Glomerular visceral epithelial cell (primary cell): ENCODE measurements at regions not wholly inside any gene's neighbourhood (a gene's known extent, or its start where the extent isn't known, plus 50 kb on each side); places are given as distances from the start of the nearest gene placed in this dataset.
"Not testable (repeated sequence)": the region's sequence is repeated elsewhere in the genome, so short reads cannot be mapped to it uniquely, and the experiment has no call there.

Source experiments
- DNase-seq: peaks from one replicate; pipeline ENCODE4 v3.0.0-alpha.2; 2016; ENCODE audit errors: extremely low spot score

GRCh38 chr9:25048098-25048724 lies 502.5 kb upstream of the IZUMO3 start:
- DNase-seq: no peak

GRCh38 chr9:25045469-25045868 lies 499.8 kb upstream of the IZUMO3 start:
- not testable (repeated sequence) for DNase-seq

- DNase-seq: no peak
Observed at GRCh38 chr9:25029743-25030142, 484.0 kb upstream of the IZUMO3 start.

GRCh38 chr9:25025686-25026085 lies 480.0 kb upstream of the IZUMO3 start:
- DNase-seq: no peak

- DNase-seq: no peak
Observed at GRCh38 chr9:25025156-25025555, 479.5 kb upstream of the IZUMO3 start.

GRCh38 chr9:25017779-25018178 lies 472.1 kb upstream of the IZUMO3 start:
- DNase-seq: no peak

GRCh38 chr9:25010027-25010662 lies 464.4 kb upstream of the IZUMO3 start:
- DNase-seq: no peak

- DNase-seq: no peak
Observed at GRCh38 chr9:25003686-25004085, 458.0 kb upstream of the IZUMO3 start.

- no peak for DNase-seq
Observed at GRCh38 chr9:24986331-24986730, 440.6 kb upstream of the IZUMO3 start.

- not testable (repeated sequence) for DNase-seq
Observed at GRCh38 chr9:24970780-24971179, 425.1 kb upstream of the IZUMO3 start.

GRCh38 chr9:24961762-24962161 lies 416.1 kb upstream of the IZUMO3 start:
- DNase-seq: no peak

- DNase-seq: no peak
Observed at GRCh38 chr9:24953070-24953469, 407.4 kb upstream of the IZUMO3 start.

GRCh38 chr9:24939109-24939850 lies 393.6 kb upstream of the IZUMO3 start:
- no peak for DNase-seq

- no peak for DNase-seq
Observed at GRCh38 chr9:24936117-24936516, 390.4 kb upstream of the IZUMO3 start.

- DNase-seq: no peak
Observed at GRCh38 chr9:24932785-24933184, 387.1 kb upstream of the IZUMO3 start.

- no peak for DNase-seq
Observed at GRCh38 chr9:24931894-24932293, 386.2 kb upstream of the IZUMO3 start.

- DNase-seq: no peak
Observed at GRCh38 chr9:24912767-24913166, 367.1 kb upstream of the IZUMO3 start.

- DNase-seq: no peak
Observed at GRCh38 chr9:24901319-24901718, 355.6 kb upstream of the IZUMO3 start.

GRCh38 chr9:24900179-24900578 lies 354.5 kb upstream of the IZUMO3 start:
- no peak for DNase-seq

- no peak for DNase-seq
Observed at GRCh38 chr9:24899463-24899862, 353.8 kb upstream of the IZUMO3 start.

GRCh38 chr9:24897826-24898225 lies 352.1 kb upstream of the IZUMO3 start:
- no peak for DNase-seq

GRCh38 chr9:24881361-24881760 lies 335.7 kb upstream of the IZUMO3 start:
- no peak for DNase-seq

GRCh38 chr9:24879591-24879990 lies 333.9 kb upstream of the IZUMO3 start:
- no peak for DNase-seq
